Cardiac fibroblast (primary cell): ENCODE measurements at regions not wholly inside any gene's neighbourhood (a gene's known extent, or its start where the extent isn't known, plus 50 kb on each side); places are given as distances from the start of the nearest gene placed in this dataset.

Experiments used
- DNase-seq, 2 donors: peaks; one replicate each; pipeline versions ENCODE4 v3.0.0 to v3.0.0-alpha.2; 2010; ENCODE audit warnings: low read depth in 2 of 2
- H3K4me3 ChIP-seq, 2 donors: replicated peaks in 1 of 2; 1 replicate in 1 of 2; 2 replicates in 1 of 2; pipeline ENCODE4 v1.5.1; 2011; ENCODE audit warnings: low read depth in 2 of 2, low read length in 2 of 2, mild to moderate bottlenecking in 2 of 2, moderate library complexity in 1 of 2
- CTCF ChIP-seq: IDR thresholded peaks from one replicate; pipeline ENCODE4 v1.5.1; 2011; ENCODE audit warnings: low read depth, mild to moderate bottlenecking, low read length, inconsistent platforms

DNA sequence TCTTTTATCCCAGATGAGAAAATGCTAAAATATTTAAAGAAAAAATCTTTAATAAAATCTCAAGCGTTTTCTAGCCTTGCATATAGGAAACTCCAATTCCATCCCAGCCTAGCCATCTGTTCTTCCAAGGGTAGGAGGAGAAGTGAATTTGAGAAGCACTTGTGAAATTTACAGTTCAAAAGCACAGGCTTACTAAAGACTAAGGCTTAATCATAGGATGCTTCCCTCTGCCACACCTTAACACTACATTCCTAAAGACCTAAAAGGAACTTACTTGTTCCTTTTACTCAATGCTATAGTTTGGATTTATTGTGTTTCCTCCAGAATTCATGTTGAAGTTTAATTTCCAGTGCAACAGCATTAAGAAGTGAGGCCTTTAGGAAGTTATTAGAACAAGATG, 764.8 kb upstream of the CADM2 start:
- no peak for DNase-seq
- no peak overlapping the region for H3K4me3 ChIP-seq
- no peak for TF ChIP-seq CTCF

DNA sequence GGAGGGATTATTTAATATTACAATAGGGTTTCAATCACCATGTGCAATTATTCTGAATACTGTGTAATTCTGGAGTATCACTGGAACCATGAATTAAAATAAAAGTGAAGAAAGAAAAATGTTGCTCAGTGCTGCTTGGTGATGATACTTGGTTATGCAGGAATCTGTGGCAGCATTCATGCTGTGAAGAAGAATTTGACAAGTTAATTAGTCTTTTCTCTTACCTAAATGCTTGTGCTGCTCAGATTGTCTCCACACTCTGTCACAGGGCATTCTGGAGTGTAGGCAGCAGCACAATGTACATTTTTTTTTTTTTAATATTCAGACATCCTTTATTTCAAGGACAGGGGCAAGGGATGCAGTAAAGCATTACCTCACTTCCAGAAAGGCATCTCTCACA, 749.3 kb upstream of the CADM2 start:
- no peak overlapping the region for H3K4me3 ChIP-seq
- no peak for TF ChIP-seq CTCF
- no peak for DNase-seq

DNA sequence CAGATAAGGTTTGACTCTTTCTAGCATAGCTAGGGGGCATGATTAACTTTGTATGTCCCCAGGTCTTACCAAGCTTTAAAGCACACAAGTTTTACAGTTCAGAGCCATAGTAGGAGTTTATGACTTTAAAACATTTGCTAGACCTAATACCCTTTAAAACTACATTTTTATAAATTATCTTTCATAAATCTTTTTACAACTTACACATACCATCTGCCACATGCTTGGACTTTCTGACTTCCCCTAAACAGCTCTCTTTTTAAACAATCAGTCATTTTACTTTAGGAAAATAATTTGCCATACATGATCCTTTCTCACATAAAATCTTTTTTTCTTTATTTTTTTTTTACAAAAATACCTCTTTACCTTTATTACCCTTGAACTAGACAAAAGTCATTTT, 735.3 kb upstream of the CADM2 start:
- no peak for TF ChIP-seq CTCF
- no peak overlapping the region for H3K4me3 ChIP-seq
- DNase-seq: no peak

DNA sequence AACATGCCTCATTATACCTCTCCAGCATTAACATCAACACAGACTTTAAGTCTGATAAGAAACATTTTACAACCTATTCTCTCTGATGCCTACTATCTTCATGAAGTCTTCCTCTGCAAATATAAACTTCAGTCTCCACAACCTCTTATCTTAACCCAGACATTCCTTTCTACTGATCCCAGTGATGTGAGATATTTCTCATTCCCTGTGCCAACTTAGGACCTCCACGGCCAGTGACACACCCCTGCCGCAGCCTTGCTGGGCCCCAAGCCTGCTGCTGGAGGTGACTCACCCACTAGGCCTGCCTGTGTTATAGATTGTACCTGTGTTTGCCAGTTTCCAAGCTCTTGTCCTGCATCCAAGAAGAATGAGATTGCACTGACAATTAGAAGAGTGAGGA, 734.5 kb upstream of the CADM2 start:
- no peak for DNase-seq
- no peak overlapping the region for H3K4me3 ChIP-seq
- TF ChIP-seq CTCF: no peak

GRCh38 chr3:84236261-84236660, 722.5 kb upstream of the CADM2 start:
- no peak overlapping the region for H3K4me3 ChIP-seq
- no peak for DNase-seq
- no peak for TF ChIP-seq CTCF

- no peak for TF ChIP-seq CTCF
Observed at GRCh38 chr3:84245789-84246188, 713.0 kb upstream of the CADM2 start.

GRCh38 chr3:84260596-84260995, 698.2 kb upstream of the CADM2 start:
- no peak for TF ChIP-seq CTCF
- H3K4me3 ChIP-seq: no peak overlapping the region
- no peak for DNase-seq

More at GRCh38 chr3:84245789-84246188, 713.0 kb upstream of the CADM2 start:
- DNase-seq: no peak
- no peak overlapping the region for H3K4me3 ChIP-seq
